GM12878 (cell line): ENCODE measurements at regions not wholly inside any gene's neighbourhood (a gene's known extent, or its start where the extent isn't known, plus 50 kb on each side); places are given as distances from the start of the nearest gene placed in this dataset.

ENCODE experiments used
- ATAC-seq: fragments of 200-7000 bp; cut with Tn5 transposase; 3 replicates; pipeline ENCODE4 v1.9.1; 2020; ENCODE audit warnings: mild to moderate bottlenecking, moderate library complexity
- BruUV-seq: library from RNA; stranded (reverse); fragments of 400-500 nt; replicated peaks from 2 replicates; lab custom pipeline; 2021; lab: Mats Ljungman, UMichigan
- CTCF ChIA-PET: fragments of 300-600 bp; sonication (Branson Sonifier 250); formaldehyde crosslinking; extraction: SDS; loops from one replicate; lab custom pipeline; 2021; ENCODE audit warnings: inconsistent platforms; lab: Yijun Ruan, JAX
- POLR2A ChIA-PET: fragments of 350-600 bp; formaldehyde crosslinking; extraction: SDS; loops from one replicate; lab custom pipeline; 2021; ENCODE audit warnings: inconsistent platforms; lab: Charles Lee
- RAD21 ChIA-PET: fragments of 300-600 bp; sonication (Branson Sonifier 250); formaldehyde crosslinking; loops from one replicate; lab custom pipeline; 2023; ENCODE audit warnings: antibody characterized with exemption; ENCODE audit not compliant: unreplicated experiment; lab: Charles Lee
- SMC1A ChIA-PET: fragments of 300-600 bp; sonication (Branson Sonifier 250); formaldehyde crosslinking; loops from one replicate; lab custom pipeline; 2023; ENCODE audit not compliant: unreplicated experiment, uncharacterized antibody; lab: Charles Lee
- DNase-seq: peaks from one replicate; pipeline ENCODE4 v3.0.0-alpha.2; 2011; ENCODE audit warnings: low read depth, low spot score
- FAIRE-seq: peaks from 3 replicates; lab custom pipeline; 2011; peaks lifted over from hg19 to GRCh38; lab: Jason Lieb, UNC
- H2AFZ ChIP-seq: 2 replicates; pipeline ENCODE4 v1.6.0; 2011; ENCODE audit warnings: low read depth, low read length, control low read depth; ENCODE audit not compliant: control insufficient read depth
- H3K27ac ChIP-seq: 2 replicates; pipeline ENCODE4 v1.5.1; 2011; ENCODE audit warnings: control low read depth; ENCODE audit not compliant: control insufficient read depth, insufficient read depth
- H3K27me3 ChIP-seq, 2 experiments: replicated peaks in 1 of 2; 2 replicates each; pipeline versions ENCODE4 v1.6.0 to v1.6.1; 2011; ENCODE audit warnings: low read length in 1 of 2; ENCODE audit not compliant: control insufficient read depth in 2 of 2, insufficient read depth in 2 of 2
- H3K36me3 ChIP-seq, 2 experiments: 2 replicates each; pipeline ENCODE4 v1.5.1; 2011; ENCODE audit warnings: low read length in 1 of 2; ENCODE audit not compliant: control insufficient read depth in 2 of 2, insufficient read depth in 2 of 2
- H3K4me1 ChIP-seq: 2 replicates; pipeline ENCODE4 v1.6.1; 2011; ENCODE audit warnings: mild to moderate bottlenecking, low read length, moderate library complexity, mixed read lengths; ENCODE audit not compliant: control insufficient read depth, insufficient read depth
- H3K4me2 ChIP-seq: 2 replicates; pipeline ENCODE4 v1.6.0; 2011; ENCODE audit warnings: control low read depth; ENCODE audit not compliant: control insufficient read depth, insufficient read depth
- H3K4me3 ChIP-seq: fragments of 200-600 bp; sonication (generic); 2 replicates; pipeline ENCODE4 v1.5.1; 2016
- H3K79me2 ChIP-seq: 2 replicates; pipeline ENCODE4 v1.6.0; 2011; ENCODE audit warnings: low read length; ENCODE audit not compliant: control insufficient read depth, insufficient read depth
- H3K9ac ChIP-seq: 2 replicates; pipeline ENCODE4 v1.8.0; 2011; ENCODE audit warnings: low read length, control low read depth, mixed read lengths; ENCODE audit not compliant: control insufficient read depth, insufficient read depth
- H3K9me3 ChIP-seq: replicated peaks from 3 replicates; pipeline ENCODE4 v1.5.1; 2011; ENCODE audit warnings: mild to moderate bottlenecking, low read length; ENCODE audit not compliant: control insufficient read depth, insufficient read depth
- H4K20me1 ChIP-seq: 2 replicates; pipeline ENCODE4 v1.6.0; 2011; ENCODE audit not compliant: control insufficient read depth, insufficient read depth
- BCL3 ChIP-seq: IDR thresholded peaks from 2 replicates; pipeline ENCODE4 v1.6.1; 2011; ENCODE audit warnings: borderline replicate concordance, low read depth, mild to moderate bottlenecking, moderate library complexity, low read length; ENCODE audit not compliant: insufficient read depth, poor library complexity, severe bottlenecking
- ELK1 ChIP-seq: IDR thresholded peaks from 2 replicates; pipeline ENCODE4 v1.6.1; 2012; ENCODE audit warnings: low read depth, low read length, improper control_type of control experiment
- FOS ChIP-seq: IDR thresholded peaks from 3 replicates; pipeline ENCODE4 v1.6.1; 2011; ENCODE audit warnings: borderline replicate concordance; ENCODE audit not compliant: insufficient read length; ENCODE audit errors: extremely low read depth
- FOXM1 ChIP-seq: IDR thresholded peaks from 2 replicates; pipeline ENCODE4 v1.6.1; 2012; ENCODE audit warnings: low read depth, mild to moderate bottlenecking, inconsistent platforms, low read length, moderate library complexity
- GABPA ChIP-seq: IDR thresholded peaks from 2 replicates; pipeline ENCODE4 v1.6.1; 2014; ENCODE audit warnings: antibody characterized with exemption, low read depth, mild to moderate bottlenecking, inconsistent platforms
- IKZF2 ChIP-seq, 2 experiments: fragments of 450-650 bp; IDR thresholded peaks; 2 replicates each; pipeline ENCODE4 v1.6.1; 2017; ENCODE audit warnings: mild to moderate bottlenecking in 2 of 2, moderate library complexity in 2 of 2
- IRF5 ChIP-seq: fragments of 450-650 bp; IDR thresholded peaks from 2 replicates; pipeline ENCODE4 v1.6.1; 2017; ENCODE audit warnings: borderline replicate concordance
- NFIC ChIP-seq: IDR thresholded peaks from 2 replicates; pipeline ENCODE4 v1.6.1; 2012; ENCODE audit warnings: low read depth, mild to moderate bottlenecking, inconsistent platforms, low read length, moderate library complexity
- NFYB ChIP-seq: IDR thresholded peaks from 2 replicates; pipeline ENCODE4 v1.6.1; 2011; ENCODE audit warnings: low read depth, mild to moderate bottlenecking, low read length, improper control_type of control experiment, moderate library complexity; ENCODE audit not compliant: insufficient read depth
- NR2C1 ChIP-seq: fragments of 450-650 bp; IDR thresholded peaks from 2 replicates; pipeline ENCODE4 v1.6.1; 2017; ENCODE audit warnings: antibody characterized with exemption, mild to moderate bottlenecking, moderate library complexity
- TCF12 ChIP-seq: IDR thresholded peaks from 2 replicates; pipeline ENCODE4 v1.6.1; 2011; ENCODE audit warnings: low read depth, mild to moderate bottlenecking, low read length
- WGBS: methylation state at CpG from one replicate; pipeline ENCODE4 v1.1.6; 2016; ENCODE audit warnings: low lambda C conversion rate; ENCODE audit not compliant: insufficient replicate concordance, insufficient coverage; ENCODE audit errors: missing lambda C conversion rate; 5-methylcytosine and 5-hydroxymethylcytosine counted together
- in situ Hi-C: fragments of 300-500 bp; cut with MboI; formaldehyde crosslinking; loops from 9 replicates; pipeline ENCODE4 v1.14.3; 2018; ENCODE audit warnings: mixed read lengths
- intact Hi-C: fragments of 100-400 bp; cut with micrococcal nuclease; formaldehyde crosslinking; loops from one replicate; pipeline ENCODE4 v1.14.2; 2022; ENCODE audit not compliant: unreplicated experiment

GRCh38 chr21:24552491-24552890, 1054.8 kb downstream of the MRPL39 start:
- CTCF ChIA-PET = no interaction called here
- Histone ChIP-seq H2AFZ (no peak overlapping the region), H3K79me2 (no peaks in the 10 kb centered on the region), H3K36me3 (no peaks in the 10 kb centered on the region), H4K20me1 (no peaks in the 10 kb centered on the region), H3K9me3 (no peaks in the 10 kb centered on the region), H3K9ac (no peak overlapping the region), H3K4me2 (no peak overlapping the region), H3K4me3 (no peak overlapping the region), H3K27me3 (no peaks in the 10 kb centered on the region), H3K27ac (no peak overlapping the region), H3K4me1 (no peaks in the 10 kb centered on the region)
- SMC1A ChIA-PET = no interaction called here
- RAD21 ChIA-PET = no interaction called here
- 57% methylated on average over 3 of the region's 3 CpGs for WGBS
- TF ChIP-seq NFIC (no peak), IKZF2 (IDR thresholded peaks at IDR 0.05) (no peak), NFYB (no peak), TCF12 (no peak), GABPA (no peak), IRF5 (no peak), FOS (no peak), BCL3 (no peak), ELK1 (no peak), FOXM1 (no peak), NR2C1 (no peak)
- in situ Hi-C loops (no loop called here), intact Hi-C loops (no loop called here)
- POLR2A ChIA-PET = no interaction called here
- ATAC-seq = no peak
- DNase-seq = no peak
- no peak for FAIRE-seq
- no TSS peak for BruUV-seq
